ENCODE measurements at regions not wholly inside any gene's neighbourhood (a gene's known extent, or its start where the extent isn't known, plus 50 kb on each side); places are given as distances from the start of the nearest gene placed in this dataset.

DNA sequence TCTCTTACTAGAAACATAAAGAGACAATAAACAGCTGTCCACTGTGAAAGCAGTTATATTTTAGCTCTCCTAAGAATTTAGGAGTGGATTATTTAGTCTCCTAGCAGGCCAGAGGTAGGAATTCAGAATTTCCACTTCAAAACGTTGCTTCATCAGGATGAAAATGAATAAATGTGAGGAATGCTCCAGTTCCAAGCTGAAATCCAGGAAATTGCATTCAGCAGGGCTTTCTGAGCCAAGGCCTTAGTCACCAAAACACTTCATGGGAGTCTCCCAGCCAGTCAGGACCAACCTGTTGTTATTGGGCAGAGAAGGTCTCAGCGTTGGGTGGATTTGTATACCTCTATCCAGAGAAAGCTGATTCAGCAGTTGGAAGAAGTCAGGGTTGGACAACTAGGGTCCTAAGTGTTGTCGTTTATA lies 1040.3 kb downstream of the TLE1 start:
- Mint-ChIP-seq H3K27ac (ENCODE audit: low read depth, unreplicated experiment) (peak overlapping the region; percentile 24), H3K4me3 (ENCODE audit: unreplicated experiment) (no peak overlapping the region), H3K9me3 (ENCODE audit: unreplicated experiment) (no peaks in the 10 kb centered on the region), H3K36me3 (ENCODE audit: insufficient read depth, unreplicated experiment) (no peaks in the 10 kb centered on the region), H3K27me3 (ENCODE audit: insufficient read depth, unreplicated experiment) (no peaks in the 10 kb centered on the region), H3K4me1 (ENCODE audit: insufficient read depth, unreplicated experiment) (peaks cover 14% of the 10 kb centered on the region)
- BruUV-seq (replicated peaks) = no TSS peak
- peak; percentile 84 for DNase-seq (ENCODE audit: unreplicated experiment)
- POLR2A ChIA-PET = no interaction called here
- intact Hi-C loops (cut with micrococcal nuclease) = no loop called here
- CTCF ChIA-PET = interaction anchor here (0.6 to 1.8 kb wide), 2 partner anchors 15 to 147 kb away, joined by 3 to 6 read pairs; no protein-coding TSS in a partner anchor
- TF ChIP-seq CTCF (IDR thresholded peaks at IDR 0.05; ENCODE audit: unreplicated experiment) = no peak

DNA sequence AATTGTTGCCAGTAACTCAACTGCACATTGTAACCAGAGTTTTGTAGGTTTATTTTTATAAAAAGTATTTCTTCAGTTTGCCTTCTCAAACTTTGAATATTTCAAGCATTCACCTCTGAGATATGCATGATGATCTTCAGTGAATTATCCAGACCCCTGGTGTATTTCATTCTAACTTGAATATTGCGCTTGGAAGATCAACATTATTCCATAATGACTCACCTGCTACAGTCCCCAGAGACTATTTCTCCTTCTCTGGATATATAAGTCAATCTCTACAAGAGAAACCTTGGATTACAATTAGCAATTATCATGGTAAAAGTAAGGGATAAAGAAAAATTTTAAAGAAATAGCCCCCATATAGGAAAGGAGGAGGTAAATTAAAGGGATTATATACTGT lies 1041.0 kb downstream of the TLE1 start:
- H3K4me1 Mint-ChIP-seq (ENCODE audit: insufficient read depth, unreplicated experiment) = peaks cover 14% of the 10 kb centered on the region
- BruUV-seq (replicated peaks) = no TSS peak
- CTCF ChIA-PET = interaction anchor here (0.6 kb wide), 1 partner anchor 147 kb away, joined by 3 read pairs; no protein-coding TSS in a partner anchor
- no peaks in the 10 kb centered on the region for H3K9me3 Mint-ChIP-seq (ENCODE audit: unreplicated experiment)
- no peak overlapping the region for H3K4me3 Mint-ChIP-seq (ENCODE audit: unreplicated experiment)
- H3K27me3 Mint-ChIP-seq (ENCODE audit: insufficient read depth, unreplicated experiment) = no peaks in the 10 kb centered on the region
- TF ChIP-seq CTCF (IDR thresholded peaks at IDR 0.05; ENCODE audit: unreplicated experiment) = no peak
- H3K27ac Mint-ChIP-seq (ENCODE audit: low read depth, unreplicated experiment) = peak overlapping the region; percentile 24
- peak; percentile 52 for DNase-seq (ENCODE audit: unreplicated experiment)
- intact Hi-C loops (cut with micrococcal nuclease) = no loop called here
- H3K36me3 Mint-ChIP-seq (ENCODE audit: insufficient read depth, unreplicated experiment) = no peaks in the 10 kb centered on the region
- POLR2A ChIA-PET = no interaction called here

GRCh38 chr9:80646211-80646610 lies 1043.1 kb downstream of the TLE1 start:
- no TSS peak for BruUV-seq (replicated peaks)
- POLR2A ChIA-PET = interaction anchor here (1.1 kb wide), 1 partner anchor 17 kb away, joined by 3 read pairs; no protein-coding TSS in a partner anchor
- CTCF ChIA-PET = no interaction called here

DNA sequence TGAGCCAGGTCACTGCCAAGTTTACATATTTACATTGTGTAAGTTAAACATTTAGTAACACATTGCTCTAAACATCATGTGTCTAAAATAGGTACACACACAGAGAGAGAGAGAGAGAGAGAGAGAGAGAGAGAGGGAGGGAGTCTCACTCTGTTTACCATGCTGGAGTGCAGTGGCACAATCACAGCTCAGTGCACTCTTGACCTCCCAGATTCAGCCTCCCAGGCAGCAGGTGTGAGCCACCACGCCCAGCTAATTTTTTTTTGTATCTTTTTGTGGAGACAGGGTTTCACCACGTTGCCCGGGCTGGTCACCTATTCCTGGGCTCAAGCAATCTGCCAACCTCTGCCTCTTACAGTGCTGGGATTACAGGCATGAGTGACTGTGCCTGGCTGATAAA lies 1045.3 kb downstream of the TLE1 start:
- Mint-ChIP-seq H3K27ac (ENCODE audit: low read depth, unreplicated experiment) (no peak overlapping the region), H3K9me3 (ENCODE audit: unreplicated experiment) (no peaks in the 10 kb centered on the region), H3K4me3 (ENCODE audit: unreplicated experiment) (no peak overlapping the region), H3K36me3 (ENCODE audit: insufficient read depth, unreplicated experiment) (no peaks in the 10 kb centered on the region), H3K27me3 (ENCODE audit: insufficient read depth, unreplicated experiment) (no peaks in the 10 kb centered on the region), H3K4me1 (ENCODE audit: insufficient read depth, unreplicated experiment) (peaks cover 7% of the 10 kb centered on the region)
- BruUV-seq (replicated peaks) = no TSS peak
- DNase-seq (ENCODE audit: unreplicated experiment) = no peak
- CTCF ChIA-PET = no interaction called here
- intact Hi-C loops (cut with micrococcal nuclease) = no loop called here
- no peak for TF ChIP-seq CTCF (IDR thresholded peaks at IDR 0.05; ENCODE audit: unreplicated experiment)
- POLR2A ChIA-PET = interaction anchor here (0.7 kb wide), 1 partner anchor 35 kb away, joined by 3 read pairs; no protein-coding TSS in a partner anchor

More at GRCh38 chr9:80646211-80646610, 1043.1 kb downstream of the TLE1 start:
- H3K27ac Mint-ChIP-seq (ENCODE audit: low read depth, unreplicated experiment) = no peak overlapping the region
- H3K4me3 Mint-ChIP-seq (ENCODE audit: unreplicated experiment) = no peak overlapping the region
- H3K36me3 Mint-ChIP-seq (ENCODE audit: insufficient read depth, unreplicated experiment) = no peaks in the 10 kb centered on the region
- no peaks in the 10 kb centered on the region for H3K9me3 Mint-ChIP-seq (ENCODE audit: unreplicated experiment)
- intact Hi-C loops (cut with micrococcal nuclease) = no loop called here
- TF ChIP-seq CTCF (IDR thresholded peaks at IDR 0.05; ENCODE audit: unreplicated experiment) = no peak
- H3K4me1 Mint-ChIP-seq (ENCODE audit: insufficient read depth, unreplicated experiment) = peaks cover 14% of the 10 kb centered on the region
- no peak for DNase-seq (ENCODE audit: unreplicated experiment)
- H3K27me3 Mint-ChIP-seq (ENCODE audit: insufficient read depth, unreplicated experiment) = no peaks in the 10 kb centered on the region

All from MCF 10A (cell line).